HG03066 (cell line): ENCODE measurements at regions not wholly inside any gene's neighbourhood (a gene's known extent, or its start where the extent isn't known, plus 50 kb on each side); places are given as distances from the start of the nearest gene placed in this dataset.
"Not testable (repeated sequence)": the region's sequence is repeated elsewhere in the genome, so short reads cannot be mapped to it uniquely, and the experiment has no call there.

ENCODE experiments used
- ATAC-seq: cut with Tn5 transposase; IDR thresholded peaks from one replicate; pipeline ENCODE4 v1.9.1; 2021; ENCODE audit warnings: low read depth; ENCODE audit not compliant: unreplicated experiment

DNA sequence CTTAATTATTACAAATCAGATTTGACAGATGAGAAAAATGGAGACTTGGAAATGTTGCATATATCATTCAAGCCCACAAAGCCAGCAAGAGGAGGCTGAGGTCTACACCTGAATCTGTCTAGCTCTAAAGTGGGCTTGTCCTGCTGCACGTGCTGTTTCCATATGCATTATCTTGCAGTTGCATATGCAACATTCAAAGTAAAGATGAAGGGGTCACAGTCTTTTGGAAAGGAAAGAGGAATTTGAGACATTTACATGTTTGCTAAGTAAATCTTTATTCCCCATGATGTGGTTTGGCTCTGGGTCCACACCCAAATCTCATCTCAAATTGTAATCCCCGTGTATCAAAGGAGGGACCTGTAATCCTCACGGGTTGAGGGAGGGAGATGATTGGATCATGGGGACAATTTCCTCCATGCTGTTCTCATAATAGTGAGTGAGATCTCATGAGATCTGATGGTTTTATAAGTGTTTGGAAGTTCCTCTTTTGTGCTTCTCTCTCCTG lies 98.3 kb downstream of the BACH1 start:
- ATAC-seq = no peak

DNA sequence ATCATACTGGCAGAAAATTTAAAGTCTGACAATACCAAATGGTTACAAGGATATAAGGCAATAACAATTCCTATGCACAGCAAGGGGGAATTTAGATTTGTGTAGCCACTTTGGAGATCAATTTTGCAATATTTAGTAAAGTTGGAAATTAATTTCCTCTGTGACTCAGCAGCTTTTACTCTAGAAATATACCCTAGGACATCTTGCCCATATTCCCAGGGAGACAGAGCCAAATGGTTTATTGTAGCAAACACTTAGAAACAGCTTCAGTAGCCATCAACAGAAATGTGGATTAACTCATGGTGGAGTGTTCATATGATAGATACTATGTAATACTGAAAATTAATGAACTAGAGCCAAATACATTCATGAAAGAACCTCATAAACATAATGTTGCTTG lies 104.6 kb downstream of the BACH1 start:
- ATAC-seq = no peak

DNA sequence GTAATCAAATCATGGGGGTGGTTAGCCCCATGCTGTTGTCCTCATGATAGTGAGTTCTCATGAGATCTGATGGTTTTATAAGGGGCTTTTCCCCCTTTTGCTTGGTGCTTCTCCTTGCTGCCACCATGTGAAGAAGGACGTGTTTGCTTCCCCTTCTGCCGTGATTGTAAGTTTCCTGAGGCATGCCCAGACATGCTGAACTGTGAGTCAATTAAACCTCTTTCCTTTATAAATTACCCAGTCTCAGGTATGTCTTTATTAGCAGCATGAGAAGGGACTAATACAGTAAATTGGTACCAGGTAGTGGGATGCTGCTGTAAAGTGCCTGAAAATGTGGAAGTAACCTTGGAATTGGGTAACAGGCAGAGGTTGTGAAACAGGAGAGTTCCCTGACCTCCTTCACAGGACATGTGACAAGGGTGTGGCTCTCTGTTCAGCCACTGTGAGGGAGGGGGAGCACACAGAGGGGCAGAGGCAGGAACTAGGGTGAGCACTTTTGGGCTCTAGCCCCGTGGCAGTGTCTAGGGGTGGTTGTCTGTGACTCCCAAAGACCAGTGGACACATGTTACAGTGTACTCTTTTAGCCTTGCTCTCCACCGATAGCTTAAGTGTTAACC lies 105.3 kb downstream of the BACH1 start:
- ATAC-seq = no peak

DNA sequence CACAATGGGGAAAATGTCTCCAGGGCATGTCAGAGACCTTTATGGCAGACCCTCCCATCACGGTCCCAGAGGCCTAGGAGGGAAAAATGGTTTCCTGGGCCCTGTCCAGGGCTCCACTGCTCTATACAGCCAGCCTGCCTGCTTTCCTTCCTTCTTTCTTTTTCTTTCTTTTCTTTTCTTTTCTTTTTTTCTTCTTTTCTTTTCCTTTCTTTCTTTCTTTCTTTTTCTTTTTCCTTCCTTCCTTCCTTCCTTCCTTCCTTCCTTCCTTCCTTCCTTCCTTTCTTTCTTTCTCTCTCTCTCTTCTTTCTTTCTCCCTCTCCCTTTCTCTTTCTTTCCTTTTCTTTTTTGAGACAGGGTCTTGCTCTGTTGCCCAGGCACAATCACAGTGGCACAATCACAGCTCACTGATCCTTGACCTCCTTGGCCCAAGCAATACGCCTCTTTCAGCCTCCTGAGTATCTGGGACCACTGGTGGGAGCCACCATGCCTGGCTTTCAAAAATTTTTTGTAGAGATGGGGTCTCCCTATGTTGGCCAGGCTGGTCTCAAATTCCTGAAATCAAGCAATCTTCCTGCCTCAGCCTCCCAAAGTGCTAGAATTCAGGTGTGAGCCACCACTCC lies 106.9 kb downstream of the BACH1 start:
- no peak for ATAC-seq

DNA sequence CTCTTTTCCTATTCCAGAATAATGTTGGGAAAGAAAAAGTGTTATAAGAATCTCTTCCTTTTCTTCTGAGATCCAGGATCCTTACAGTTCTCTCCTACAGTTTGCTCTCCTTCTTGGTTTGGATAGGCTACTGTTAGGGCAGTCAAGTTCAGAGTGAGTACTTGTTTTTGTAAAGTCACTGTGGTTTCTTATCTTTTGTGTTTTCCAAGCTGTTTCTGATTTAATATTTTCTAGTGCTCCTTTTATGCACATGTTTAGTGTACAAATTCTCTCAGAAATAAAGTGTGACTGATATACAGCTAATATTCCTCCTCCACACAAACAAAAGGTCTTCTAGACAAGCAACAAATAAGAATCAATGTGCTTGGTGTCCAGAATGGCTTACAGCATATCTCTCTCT lies 107.7 kb downstream of the BACH1 start:
- ATAC-seq = no peak

DNA sequence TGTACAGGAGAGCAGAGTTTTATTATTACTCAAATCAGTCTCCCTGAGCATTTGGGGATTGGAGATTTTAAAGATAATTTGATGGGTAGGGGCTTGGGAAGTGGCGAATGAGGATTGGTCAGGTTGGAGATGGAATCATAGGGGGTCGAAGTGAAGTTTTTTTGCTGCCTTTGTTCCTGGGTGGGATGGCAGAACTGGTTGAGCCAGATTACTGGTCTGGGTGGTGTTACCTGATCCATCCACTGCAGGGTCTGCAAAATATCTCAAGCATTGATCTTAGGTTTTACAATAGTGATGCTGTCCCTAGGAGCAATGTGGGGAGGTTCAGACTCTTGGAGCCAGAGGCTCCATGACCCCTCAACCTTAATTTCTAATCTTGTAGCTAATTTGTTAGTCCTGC lies 108.8 kb downstream of the BACH1 start:
- ATAC-seq = no peak

DNA sequence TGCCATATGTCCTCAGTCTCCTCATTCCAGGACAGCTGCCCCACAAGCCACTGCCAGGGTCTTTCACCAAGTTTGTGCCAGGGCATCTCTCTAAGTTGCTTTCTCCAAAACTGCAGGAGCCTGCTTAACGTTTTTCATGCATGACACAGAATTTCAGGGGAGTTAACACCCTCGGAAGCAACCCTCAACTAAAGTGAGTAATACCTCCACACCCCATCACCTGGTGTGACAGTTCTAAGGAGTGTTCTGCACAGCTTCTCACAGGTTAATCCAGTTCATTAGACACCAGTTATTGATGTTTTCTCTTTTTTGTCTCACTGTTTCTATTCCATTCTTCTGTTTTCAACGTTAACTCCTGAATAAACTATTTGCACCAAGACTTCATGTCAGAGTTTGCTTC lies 115.0 kb downstream of the BACH1 start:
- no peak for ATAC-seq

DNA sequence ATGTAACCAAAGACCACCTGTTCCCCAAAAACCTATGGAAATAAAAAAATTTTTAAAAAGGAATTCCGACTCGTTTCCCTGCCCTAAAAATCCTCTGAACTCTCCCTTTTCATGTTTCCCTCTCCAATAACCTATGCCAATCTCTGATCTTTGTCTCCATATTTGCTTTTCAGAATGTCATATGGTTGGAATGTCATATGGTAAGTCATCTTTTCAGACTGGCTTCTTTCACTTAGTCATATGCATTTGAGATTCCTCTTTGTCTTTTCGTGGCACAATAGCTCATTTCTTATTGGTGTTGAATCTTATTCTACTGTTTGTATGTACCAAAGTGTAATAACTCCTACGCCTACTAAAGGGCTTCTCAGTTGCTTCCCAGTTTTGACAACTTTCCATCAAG lies 117.5 kb downstream of the BACH1 start:
- no peak for ATAC-seq

DNA sequence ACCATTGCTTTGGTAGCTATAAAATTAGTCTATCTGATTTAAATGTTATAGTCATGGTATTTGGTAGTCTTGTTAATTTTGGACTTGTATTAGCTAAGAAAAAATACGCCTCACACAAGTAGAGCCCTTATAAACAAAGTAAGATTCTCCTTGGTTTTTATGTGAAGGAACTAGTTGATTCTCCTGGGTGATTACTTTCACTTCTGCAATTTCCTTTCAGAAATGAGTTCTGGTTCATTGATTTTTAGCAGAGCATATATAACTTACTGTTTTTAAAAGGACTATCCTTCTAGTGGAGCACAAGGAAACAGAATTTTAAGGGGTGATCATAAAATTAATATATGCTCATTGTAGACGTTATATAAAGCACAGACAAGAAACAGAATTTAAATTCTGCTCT lies 120.1 kb downstream of the BACH1 start:
- peak; percentile 66 for ATAC-seq

DNA sequence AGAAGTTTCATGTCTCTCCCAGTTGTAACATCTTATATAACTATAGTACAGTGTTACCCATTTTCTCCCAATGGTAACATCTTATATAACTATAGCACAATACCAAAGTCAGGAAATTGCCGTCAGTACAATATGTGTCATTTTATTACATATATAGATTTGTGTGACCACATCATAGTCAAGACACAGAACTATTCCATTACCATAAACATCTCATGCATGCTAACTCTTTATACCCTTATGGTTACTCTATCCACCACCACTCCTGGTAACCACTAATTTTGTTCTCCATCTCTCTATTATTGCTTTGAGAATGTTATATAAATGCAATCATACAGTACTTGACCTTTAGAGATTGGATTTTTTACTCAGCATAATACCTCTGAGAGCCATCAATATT lies 120.7 kb downstream of the BACH1 start:
- ATAC-seq = no peak

DNA sequence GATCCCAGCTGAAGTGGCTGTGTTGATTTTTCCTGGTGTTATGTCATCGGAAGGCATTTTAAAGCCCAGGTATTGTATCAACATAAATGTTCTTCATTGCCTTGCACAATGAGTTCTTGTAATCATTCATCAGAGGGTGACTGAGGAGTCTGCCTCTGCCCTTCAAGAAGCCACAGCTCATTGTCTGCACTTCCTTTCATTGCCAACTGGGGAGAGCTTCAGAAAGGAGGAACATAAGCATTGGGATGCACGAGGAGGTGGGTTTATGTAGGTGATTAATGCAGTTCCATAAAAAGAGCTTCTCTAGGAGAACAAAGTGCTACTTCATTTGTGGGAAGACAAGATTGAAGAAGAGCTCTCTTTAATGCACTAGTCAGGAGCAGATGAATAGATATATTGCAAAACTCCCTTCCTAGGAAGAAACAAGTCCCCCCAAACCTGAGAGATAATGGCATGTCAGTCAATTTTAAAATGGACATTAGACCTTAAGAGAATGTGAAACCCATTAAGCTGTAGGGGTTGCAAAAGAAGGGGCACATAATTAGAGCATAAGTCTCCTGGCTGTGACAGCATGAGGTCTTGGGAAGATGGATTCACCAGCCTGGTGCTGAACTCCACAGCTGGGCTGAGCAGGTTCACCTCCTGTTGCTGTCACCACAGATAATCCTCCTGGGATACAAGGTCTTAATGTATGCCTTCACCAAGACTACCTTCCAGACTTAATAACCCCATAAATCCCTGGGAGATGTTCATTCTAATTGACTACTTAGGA lies 124.6 kb downstream of the BACH1 start:
- no peak for ATAC-seq

DNA sequence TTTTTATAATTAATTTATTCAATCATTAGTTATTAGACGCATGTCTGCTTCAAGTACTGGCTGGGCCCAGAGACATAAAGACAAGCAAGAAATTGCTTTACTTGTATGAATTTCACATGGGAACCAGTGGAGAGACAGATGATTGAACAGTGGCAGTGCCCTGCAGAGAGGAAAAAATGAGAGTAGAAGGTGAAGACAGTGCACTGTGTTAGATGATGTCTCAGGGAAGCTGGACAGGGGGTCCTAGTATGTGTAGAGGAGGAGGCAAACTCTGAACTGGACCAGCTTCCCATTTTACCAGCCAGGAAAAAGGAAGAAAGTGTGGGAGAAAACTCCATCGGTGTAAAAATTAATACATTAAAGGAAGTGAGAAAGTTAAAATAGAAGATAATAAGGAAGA lies 126.0 kb downstream of the BACH1 start:
- no peak for ATAC-seq

DNA sequence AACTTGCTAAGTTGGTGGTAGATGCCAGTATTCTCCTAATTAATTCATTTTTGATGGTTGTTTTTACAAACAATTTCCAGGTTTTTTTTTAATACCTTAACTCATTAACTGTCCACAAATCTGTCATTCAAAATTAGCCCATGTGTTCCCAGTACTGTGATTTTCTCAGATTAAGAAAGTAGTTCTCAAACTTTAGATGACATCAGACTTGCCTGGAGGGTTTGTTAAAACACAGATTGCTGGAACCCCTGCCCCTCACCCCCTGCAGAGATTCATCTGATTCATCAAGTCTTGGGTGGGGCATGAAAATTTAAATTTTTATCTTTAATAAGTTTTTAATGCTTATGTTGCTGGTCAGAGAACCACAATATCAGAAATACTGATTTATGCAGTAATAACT lies 130.5 kb downstream of the BACH1 start:
- no peak for ATAC-seq

DNA sequence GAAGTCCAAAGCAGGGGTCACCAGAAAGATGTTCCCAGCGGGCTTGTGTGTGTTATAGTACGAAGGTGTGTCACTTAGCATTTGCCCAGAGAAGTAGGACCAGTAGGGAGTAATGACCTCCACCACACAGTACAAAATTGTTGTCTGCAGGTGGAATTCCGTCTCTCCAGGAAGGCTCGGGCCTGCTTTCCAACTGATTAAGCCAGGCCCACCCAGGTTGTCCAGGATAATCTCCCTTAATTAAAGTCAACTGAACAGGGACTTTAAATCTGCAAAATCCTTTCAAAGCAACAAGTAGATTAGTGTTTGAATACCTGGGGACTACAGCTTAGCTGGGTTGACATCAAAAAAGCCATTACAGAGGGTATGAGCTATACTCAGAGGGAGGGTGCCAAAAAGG lies 131.3 kb downstream of the BACH1 start:
- ATAC-seq = no peak

DNA sequence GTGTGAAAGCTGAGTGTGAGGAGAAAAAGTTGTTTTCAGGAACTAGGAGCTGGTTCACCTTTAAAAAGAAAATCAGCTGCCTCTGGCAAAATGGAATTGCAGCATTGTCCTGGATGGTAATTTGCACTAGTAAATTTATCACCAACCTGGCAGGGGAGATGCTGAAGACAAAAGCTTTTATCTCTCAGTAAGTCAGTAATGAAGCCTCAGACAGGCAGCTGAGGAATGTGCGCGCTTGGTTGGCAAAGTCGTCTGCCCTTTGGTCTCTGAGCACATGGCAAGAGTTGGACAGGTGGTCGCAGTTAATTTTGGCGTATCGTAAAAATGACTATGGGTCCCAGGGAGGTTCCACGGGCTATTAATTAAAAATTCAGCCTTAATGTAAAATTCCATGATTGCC lies 131.9 kb downstream of the BACH1 start:
- no peak for ATAC-seq

DNA sequence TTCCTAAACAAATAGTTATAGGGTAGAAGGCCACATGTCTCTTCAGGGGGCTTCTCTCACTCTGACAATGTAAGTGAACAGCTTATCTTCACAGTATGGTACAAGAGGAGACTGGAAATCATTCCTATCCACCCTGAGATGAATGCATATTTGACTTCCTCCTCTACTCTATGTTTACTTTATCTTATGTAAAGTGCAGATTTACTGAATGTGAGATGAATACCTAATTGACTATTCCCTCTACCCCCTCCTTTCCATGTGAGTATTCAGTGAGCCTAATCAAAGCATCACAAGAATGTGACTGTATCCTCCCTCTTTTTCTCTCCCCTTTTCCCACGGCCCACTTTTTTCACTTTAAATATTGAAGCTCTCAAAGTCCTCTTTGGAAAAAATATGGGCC lies 132.5 kb downstream of the BACH1 start:
- ATAC-seq = no peak

DNA sequence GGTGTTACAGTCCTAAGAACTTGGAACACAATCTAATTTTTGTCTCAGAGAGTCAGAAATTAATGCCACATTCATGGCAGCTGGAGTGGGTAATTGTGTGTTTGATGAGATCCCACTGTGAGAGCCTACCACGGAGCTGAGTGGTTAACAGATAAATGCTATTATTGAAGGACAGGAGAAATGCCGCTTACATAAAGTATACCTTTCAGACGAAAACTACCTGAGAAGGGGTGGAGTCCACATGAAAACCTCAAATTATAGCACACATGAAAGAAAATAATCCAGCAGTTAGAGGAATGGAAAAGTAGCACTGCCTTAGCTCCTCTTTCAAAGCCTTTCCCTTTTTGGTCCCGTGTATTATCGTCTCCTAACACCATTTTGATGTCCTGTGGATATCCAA lies 133.0 kb downstream of the BACH1 start:
- no peak for ATAC-seq

DNA sequence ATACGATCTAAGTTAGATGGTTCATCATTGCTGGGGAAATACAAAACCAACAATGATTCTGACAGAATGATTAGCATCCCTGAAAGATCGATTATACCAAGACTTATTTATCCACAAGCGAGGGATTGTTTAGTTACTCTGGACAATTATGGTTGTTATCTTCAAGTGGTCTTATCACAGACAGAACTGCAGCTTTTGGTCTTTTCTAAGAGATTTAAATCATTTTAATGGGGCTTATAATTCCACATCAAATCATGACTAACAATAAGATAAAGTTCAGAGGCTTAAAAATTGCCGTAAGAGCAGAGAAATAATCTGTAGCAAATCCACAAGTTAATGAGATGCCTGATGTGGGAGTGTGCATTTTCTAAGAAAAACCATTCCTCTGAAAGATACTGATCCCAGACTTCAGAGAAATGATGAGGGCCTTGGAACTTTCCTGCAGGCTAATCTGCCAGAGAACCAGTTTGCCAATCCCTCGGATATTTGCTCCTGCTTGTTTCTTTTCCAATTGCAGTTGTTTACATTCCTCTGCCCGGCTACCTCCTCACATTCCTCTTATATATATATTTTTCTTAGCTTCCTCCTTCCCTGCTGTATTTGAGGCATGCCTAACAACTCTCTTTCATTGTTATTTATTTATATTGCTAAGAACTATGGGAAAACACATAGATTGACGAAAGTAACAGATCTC lies 134.8 kb downstream of the BACH1 start:
- no peak for ATAC-seq

DNA sequence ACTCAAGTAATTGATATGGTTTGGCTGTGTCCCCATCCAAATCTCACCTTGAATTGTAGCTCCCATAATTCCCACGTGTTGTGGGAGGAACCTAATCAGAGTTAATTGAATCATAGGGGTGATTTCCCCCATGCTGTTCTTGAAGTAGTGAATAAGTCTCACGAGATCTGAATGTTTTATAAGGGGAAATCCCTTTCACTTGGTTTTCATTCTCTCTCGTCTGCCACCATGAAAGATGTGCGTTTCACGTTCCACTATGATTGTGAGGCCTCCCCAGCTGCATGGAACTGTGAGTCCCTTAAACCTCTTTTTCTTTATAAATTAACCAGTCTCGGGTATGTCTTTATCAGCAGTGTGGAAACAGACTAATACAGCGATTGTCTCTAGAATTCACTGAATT lies 135.4 kb downstream of the BACH1 start:
- ATAC-seq = no peak

DNA sequence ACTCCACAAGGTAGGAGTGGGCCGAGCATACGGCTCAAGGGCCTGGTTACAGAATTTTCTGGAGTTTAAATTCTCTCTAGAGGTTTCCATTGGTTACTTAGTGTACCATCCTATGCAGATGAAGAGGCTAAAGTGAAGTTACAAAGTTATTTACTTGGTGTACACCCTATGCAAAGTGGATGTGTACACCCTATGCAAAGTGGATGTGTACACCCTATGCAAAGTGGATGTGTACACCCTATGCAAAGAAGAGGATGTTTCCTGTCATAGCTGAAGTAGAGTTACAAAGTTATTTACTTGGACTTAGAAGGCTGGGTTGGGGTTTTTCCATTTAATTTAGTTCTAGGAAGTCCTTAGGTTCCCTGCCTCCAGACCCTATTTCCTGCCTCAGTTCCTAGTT lies 136.3 kb downstream of the BACH1 start:
- ATAC-seq = not testable (repeated sequence)

DNA sequence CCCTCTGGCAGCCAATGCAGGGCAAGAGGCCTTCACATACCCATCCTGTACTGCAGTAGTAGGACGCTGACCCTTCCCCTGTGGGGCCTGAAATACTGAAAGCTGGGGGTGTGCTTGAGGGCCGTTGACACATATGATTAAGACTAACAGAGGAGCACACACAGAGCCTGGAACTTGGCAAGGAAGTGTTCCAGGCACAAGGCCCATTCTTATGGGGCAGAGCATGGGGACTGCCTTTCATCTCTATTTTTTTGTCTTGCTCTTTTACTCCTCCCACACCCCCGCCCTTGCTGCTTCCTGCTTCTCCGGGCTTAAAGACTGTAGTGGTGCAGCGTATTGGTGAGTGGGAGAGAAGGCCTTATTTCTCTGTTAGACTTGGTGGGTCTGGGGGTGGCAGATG lies 137.4 kb downstream of the BACH1 start:
- ATAC-seq = no peak
